ENCODE measurements at regions not wholly inside any gene's neighbourhood (a gene's known extent, or its start where the extent isn't known, plus 50 kb on each side); places are given as distances from the start of the nearest gene placed in this dataset.

- H3K4me3 ChIP-seq: no peak overlapping the region
- TF ChIP-seq CTCF (IDR thresholded peaks at IDR 0.05) (no peak), POLR2A (IDR thresholded peaks at IDR 0.05) (no peak)
- no peaks in the 10 kb centered on the region for H3K36me3 ChIP-seq
- H3K27ac ChIP-seq: no peak overlapping the region
- H3K4me1 ChIP-seq: no peaks in the 10 kb centered on the region
- no peak for DNase-seq
- no peaks in the 10 kb centered on the region for H3K27me3 ChIP-seq
- H3K9me3 ChIP-seq: no peaks in the 10 kb centered on the region
Observed at GRCh38 chr1:84749427-84749826, 59.2 kb upstream of the SSX2IP start.

GRCh38 chr1:84748364-84748763, 58.1 kb upstream of the SSX2IP start:
- H3K27me3 ChIP-seq: no peaks in the 10 kb centered on the region
- no peak overlapping the region for H3K4me3 ChIP-seq
- H3K36me3 ChIP-seq: no peaks in the 10 kb centered on the region
- H3K27ac ChIP-seq: no peak overlapping the region
- H3K4me1 ChIP-seq: no peaks in the 10 kb centered on the region
- TF ChIP-seq POLR2A (IDR thresholded peaks at IDR 0.05) (no peak), CTCF (IDR thresholded peaks at IDR 0.05) (no peak)
- no peak for DNase-seq
- H3K9me3 ChIP-seq: no peaks in the 10 kb centered on the region

GRCh38 chr1:84745857-84746256, 55.6 kb upstream of the SSX2IP start:
- H3K27me3 ChIP-seq: no peaks in the 10 kb centered on the region
- no peaks in the 10 kb centered on the region for H3K9me3 ChIP-seq
- H3K27ac ChIP-seq: no peak overlapping the region
- no peaks in the 10 kb centered on the region for H3K4me1 ChIP-seq
- H3K36me3 ChIP-seq: no peaks in the 10 kb centered on the region
- no peak for DNase-seq
- TF ChIP-seq CTCF (IDR thresholded peaks at IDR 0.05) (no peak), POLR2A (IDR thresholded peaks at IDR 0.05) (no peak)
- no peak overlapping the region for H3K4me3 ChIP-seq

DNA sequence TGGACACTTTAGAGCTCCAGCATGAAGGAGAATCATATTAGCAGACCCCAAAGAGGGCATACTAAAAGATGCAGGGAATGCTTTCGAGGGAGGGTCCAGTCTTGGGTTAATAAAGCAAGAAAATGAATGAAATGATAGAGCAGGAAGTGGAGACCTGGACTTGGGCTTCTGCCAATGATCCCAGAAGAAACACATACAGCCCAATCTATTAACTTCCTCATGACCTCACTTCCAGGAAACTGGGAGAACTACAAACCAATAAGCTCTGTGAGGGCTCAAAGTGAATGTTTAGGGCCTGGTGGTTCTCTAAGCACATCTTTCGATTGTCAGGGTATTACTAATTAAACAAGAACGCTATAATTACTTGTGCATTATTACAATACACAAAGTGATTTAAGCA, 53.6 kb upstream of the SSX2IP start:
- DNase-seq: no peak
- H3K4me1 ChIP-seq: no peaks in the 10 kb centered on the region
- H3K36me3 ChIP-seq: no peaks in the 10 kb centered on the region
- H3K4me3 ChIP-seq: no peak overlapping the region
- H3K27ac ChIP-seq: no peak overlapping the region
- no peaks in the 10 kb centered on the region for H3K9me3 ChIP-seq
- H3K27me3 ChIP-seq: no peaks in the 10 kb centered on the region
- TF ChIP-seq CTCF (IDR thresholded peaks at IDR 0.05): no peak
- no peak for TF ChIP-seq POLR2A (IDR thresholded peaks at IDR 0.05)

DNA sequence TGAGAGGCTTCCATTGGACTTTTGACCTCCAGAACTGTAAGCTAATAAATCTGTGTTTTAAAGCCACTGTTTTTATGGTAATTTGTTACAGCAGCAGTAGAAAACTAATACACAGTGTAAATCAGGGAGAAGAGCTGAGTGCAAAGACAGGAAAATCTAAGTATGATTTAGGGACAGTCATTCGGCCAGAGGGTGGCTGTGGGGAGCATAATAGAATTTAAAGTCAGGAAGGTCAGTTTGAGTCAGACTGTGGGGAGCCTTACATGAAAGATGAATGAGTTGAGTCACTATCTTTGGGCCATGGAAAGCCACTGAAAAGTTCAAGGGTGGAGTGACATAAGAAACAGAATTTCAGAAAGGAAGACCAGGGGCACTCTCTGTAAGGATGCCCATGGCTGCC, 52.4 kb upstream of the SSX2IP start:
- TF ChIP-seq POLR2A (IDR thresholded peaks at IDR 0.05): no peak
- no peak for TF ChIP-seq CTCF (IDR thresholded peaks at IDR 0.05)
- Histone ChIP-seq H3K27me3 (no peaks in the 10 kb centered on the region), H3K4me3 (no peak overlapping the region), H3K36me3 (no peaks in the 10 kb centered on the region), H3K27ac (no peak overlapping the region), H3K9me3 (no peaks in the 10 kb centered on the region), H3K4me1 (no peaks in the 10 kb centered on the region)
- DNase-seq: no peak

- H3K36me3 ChIP-seq: no peaks in the 10 kb centered on the region
- no peaks in the 10 kb centered on the region for H3K27me3 ChIP-seq
- H3K9me3 ChIP-seq: no peaks in the 10 kb centered on the region
- H3K27ac ChIP-seq: no peak overlapping the region
- H3K4me1 ChIP-seq: no peaks in the 10 kb centered on the region
- DNase-seq: no peak
- no peak for TF ChIP-seq CTCF (IDR thresholded peaks at IDR 0.05)
- TF ChIP-seq POLR2A (IDR thresholded peaks at IDR 0.05): no peak
- no peak overlapping the region for H3K4me3 ChIP-seq
Observed at GRCh38 chr1:84740050-84740714, 49.9 kb upstream of the SSX2IP start.

Data from Peyer's patch (tissue), 4 donors.